ENCODE measurements at regions not wholly inside any gene's neighbourhood (a gene's known extent, or its start where the extent isn't known, plus 50 kb on each side); places are given as distances from the start of the nearest gene placed in this dataset.

DNA sequence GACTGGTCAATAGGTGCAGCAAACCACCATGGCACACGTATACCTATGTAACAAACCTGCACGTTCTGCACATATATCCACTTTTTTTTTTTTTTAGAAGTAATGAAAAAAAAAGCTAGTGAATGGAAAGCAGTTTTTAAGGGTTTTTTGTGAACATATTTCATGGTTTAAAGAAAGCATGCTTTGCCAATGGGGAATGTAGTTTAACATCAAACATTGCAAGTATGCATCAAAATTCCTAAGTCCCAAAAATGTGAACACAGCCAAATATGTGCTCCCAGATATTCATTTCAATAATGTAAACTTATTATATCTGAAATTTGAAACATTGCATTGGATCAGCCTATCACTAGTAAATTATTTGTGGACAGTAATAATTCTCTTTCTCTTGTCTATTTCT lies 710.4 kb upstream of the FLRT2 start:
- Mint-ChIP-seq H3K27me3 (ENCODE audit: low read depth) (peaks cover 7% of the 10 kb centered on the region), H3K4me3 (no peak overlapping the region), H3K4me1 (no peaks in the 10 kb centered on the region), H3K27ac (no peak overlapping the region), H3K36me3 (ENCODE audit: low read depth) (no peaks in the 10 kb centered on the region), H3K9me3 (no peaks in the 10 kb centered on the region)
- TF ChIP-seq, protein P1, sequence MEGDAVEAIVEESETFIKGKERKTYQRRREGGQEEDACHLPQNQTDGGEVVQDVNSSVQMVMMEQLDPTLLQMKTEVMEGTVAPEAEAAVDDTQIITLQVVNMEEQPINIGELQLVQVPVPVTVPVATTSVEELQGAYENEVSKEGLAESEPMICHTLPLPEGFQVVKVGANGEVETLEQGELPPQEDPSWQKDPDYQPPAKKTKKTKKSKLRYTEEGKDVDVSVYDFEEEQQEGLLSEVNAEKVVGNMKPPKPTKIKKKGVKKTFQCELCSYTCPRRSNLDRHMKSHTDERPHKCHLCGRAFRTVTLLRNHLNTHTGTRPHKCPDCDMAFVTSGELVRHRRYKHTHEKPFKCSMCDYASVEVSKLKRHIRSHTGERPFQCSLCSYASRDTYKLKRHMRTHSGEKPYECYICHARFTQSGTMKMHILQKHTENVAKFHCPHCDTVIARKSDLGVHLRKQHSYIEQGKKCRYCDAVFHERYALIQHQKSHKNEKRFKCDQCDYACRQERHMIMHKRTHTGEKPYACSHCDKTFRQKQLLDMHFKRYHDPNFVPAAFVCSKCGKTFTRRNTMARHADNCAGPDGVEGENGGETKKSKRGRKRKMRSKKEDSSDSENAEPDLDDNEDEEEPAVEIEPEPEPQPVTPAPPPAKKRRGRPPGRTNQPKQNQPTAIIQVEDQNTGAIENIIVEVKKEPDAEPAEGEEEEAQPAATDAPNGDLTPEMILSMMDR (IDR thresholded peaks at IDR 0.05; ENCODE audit: unreplicated experiment in 3 of 3) = no peak

DNA sequence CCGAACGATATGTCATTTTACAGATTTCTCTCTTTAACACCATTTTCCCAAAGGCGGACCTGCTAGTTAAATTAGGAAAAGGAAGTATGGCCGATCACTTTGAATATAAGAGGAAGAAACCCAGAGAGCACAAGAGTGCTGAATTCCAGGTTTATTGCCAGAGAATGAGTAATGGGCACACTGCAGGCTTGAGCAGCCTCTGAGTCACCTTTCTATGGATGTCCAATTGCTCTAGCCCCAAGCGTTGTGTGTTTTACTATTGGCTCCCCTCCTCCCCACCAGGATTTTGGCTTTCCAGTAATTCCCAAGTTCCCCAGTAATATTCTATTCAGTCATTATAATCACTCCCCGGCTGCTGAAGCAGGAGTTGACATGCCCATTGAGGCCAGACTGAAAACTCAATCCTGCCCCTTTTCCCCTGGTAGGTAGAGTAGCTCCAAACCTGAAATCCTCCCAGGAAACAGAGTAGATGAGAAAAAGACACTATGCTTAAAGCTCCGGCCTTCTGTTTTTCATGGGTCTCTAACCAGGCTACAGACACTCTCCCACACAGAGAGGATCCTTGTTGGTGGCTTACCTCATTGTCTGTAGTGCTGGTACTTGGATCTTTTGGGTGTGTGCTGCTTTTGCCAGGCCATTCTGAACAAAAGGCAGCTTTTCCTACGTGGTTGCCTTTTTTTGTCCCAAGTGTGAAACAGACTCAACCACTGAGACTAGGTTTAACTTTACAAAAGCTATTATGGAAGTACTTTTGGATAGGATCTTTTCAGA lies 704.3 kb upstream of the FLRT2 start:
- no peaks in the 10 kb centered on the region for H3K9me3 Mint-ChIP-seq
- H3K4me1 Mint-ChIP-seq = peaks cover 5% of the 10 kb centered on the region
- H3K27ac Mint-ChIP-seq = no peak overlapping the region
- TF ChIP-seq, protein P1 (IDR thresholded peaks at IDR 0.05; ENCODE audit: unreplicated experiment in 3 of 3) = no peak
- H3K27me3 Mint-ChIP-seq (ENCODE audit: low read depth) = no peaks in the 10 kb centered on the region
- no peaks in the 10 kb centered on the region for H3K36me3 Mint-ChIP-seq (ENCODE audit: low read depth)
- no peak overlapping the region for H3K4me3 Mint-ChIP-seq

DNA sequence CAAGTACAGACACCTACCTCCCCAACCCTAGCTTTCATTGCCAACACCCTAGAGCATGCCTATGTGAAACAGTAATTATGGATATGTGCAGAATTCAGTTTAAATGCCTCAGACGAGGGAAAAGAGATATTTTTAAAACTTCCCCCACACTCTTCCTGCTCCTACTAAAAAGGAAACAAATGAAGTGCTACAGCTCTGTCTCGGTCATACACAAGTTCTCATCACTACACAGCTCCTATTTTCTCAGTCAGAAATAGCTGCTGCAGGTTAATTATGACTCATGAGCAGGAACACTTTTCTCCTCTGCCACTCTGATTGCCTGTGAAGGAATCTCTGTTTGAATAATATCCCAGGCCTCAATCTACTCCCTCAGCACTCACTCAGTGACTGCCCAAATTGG lies 703.6 kb upstream of the FLRT2 start:
- Mint-ChIP-seq H3K27me3 (ENCODE audit: low read depth) (no peaks in the 10 kb centered on the region), H3K9me3 (no peaks in the 10 kb centered on the region), H3K36me3 (ENCODE audit: low read depth) (no peaks in the 10 kb centered on the region), H3K4me1 (peaks cover 5% of the 10 kb centered on the region), H3K4me3 (no peak overlapping the region), H3K27ac (no peak overlapping the region)
- TF ChIP-seq, protein P1 (IDR thresholded peaks at IDR 0.05; ENCODE audit: unreplicated experiment in 3 of 3) = no peak

DNA sequence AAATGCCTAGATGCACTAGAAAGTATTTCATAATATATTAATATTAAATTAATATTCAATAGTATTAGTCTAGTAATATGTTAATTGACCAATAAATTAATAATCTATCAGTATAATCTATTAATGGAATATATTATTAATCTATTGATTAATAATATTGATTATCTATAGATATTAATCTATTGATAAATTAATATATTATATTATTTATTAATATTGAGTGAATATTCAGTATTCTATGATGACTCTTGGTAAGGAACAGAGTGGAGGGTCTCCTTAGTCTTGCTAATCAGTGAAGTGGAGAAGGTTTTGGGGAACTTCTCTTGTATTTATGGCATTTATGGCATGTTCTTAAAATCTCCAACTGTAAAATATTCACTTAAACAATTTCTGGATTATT lies 679.3 kb upstream of the FLRT2 start:
- no peaks in the 10 kb centered on the region for H3K27me3 Mint-ChIP-seq (ENCODE audit: low read depth)
- no peaks in the 10 kb centered on the region for H3K4me1 Mint-ChIP-seq
- no peak overlapping the region for H3K4me3 Mint-ChIP-seq
- H3K9me3 Mint-ChIP-seq = no peaks in the 10 kb centered on the region
- H3K36me3 Mint-ChIP-seq (ENCODE audit: low read depth) = no peaks in the 10 kb centered on the region
- H3K27ac Mint-ChIP-seq = no peak overlapping the region
- TF ChIP-seq, protein P1 (IDR thresholded peaks at IDR 0.05; ENCODE audit: unreplicated experiment in 3 of 3) = no peak

DNA sequence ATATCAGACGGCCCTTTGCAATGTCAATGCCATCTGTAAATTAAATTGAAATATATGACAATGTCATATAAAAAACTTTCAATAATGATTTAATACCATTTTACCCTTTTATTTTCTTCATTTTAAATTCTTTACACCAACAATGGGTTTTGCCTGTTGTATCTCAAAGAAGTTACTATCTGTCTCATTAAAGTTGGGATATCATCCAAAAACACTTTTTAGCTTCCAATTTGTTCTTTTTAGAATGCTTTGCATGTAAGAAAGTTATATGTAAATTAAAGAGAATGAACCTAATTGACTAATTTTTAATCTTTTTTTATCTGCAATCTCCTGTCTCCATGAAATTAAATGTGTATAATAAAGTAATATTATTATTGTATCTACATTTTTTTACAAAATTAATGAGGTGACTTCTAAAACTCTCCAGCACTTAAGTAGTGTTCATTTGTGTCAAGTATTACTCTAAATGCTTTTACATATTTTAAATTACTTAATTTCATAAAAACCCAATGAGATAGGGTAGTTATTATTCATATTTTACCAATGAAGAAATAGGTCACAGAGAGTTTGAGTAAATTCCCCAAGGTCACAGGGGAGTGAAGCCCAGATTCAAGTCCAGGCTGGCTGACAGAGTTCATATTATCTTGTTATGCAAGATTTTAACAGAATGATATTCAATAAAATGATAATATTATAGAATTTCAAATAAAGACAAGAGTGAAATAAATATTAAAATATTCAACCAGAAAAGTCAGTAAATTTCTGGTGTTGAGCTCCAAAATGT lies 673.0 kb upstream of the FLRT2 start:
- Mint-ChIP-seq H3K27me3 (ENCODE audit: low read depth) (no peaks in the 10 kb centered on the region), H3K4me1 (no peaks in the 10 kb centered on the region), H3K9me3 (peaks cover 6% of the 10 kb centered on the region), H3K36me3 (ENCODE audit: low read depth) (no peaks in the 10 kb centered on the region), H3K27ac (no peak overlapping the region), H3K4me3 (no peak overlapping the region)
- TF ChIP-seq, protein P1 (IDR thresholded peaks at IDR 0.05; ENCODE audit: unreplicated experiment in 3 of 3) = no peak
